Retinal pigment epithelial cell (primary cell): ENCODE measurements at regions not wholly inside any gene's neighbourhood (a gene's known extent, or its start where the extent isn't known, plus 50 kb on each side); places are given as distances from the start of the nearest gene placed in this dataset.

Source experiments
- DNase-seq: peaks from one replicate; pipeline ENCODE4 v3.0.0-alpha.2; 2010; ENCODE audit warnings: low read depth
- H3K4me3 ChIP-seq: 2 replicates; pipeline ENCODE4 v1.5.1; 2011; ENCODE audit warnings: mild to moderate bottlenecking, low read length, control low read depth, moderate library complexity
- CTCF ChIP-seq: conservative IDR thresholded peaks from 2 replicates; pipeline ENCODE4 v1.5.1; 2011; ENCODE audit warnings: low read depth, low read length, control low read depth, inconsistent platforms

GRCh38 chr18:25595274-25596060 lies 243.5 kb upstream of the ZNF521 start:
- DNase-seq: no peak
- no peak for TF ChIP-seq CTCF
- no peak overlapping the region for H3K4me3 ChIP-seq

GRCh38 chr18:25594351-25594750 lies 242.4 kb upstream of the ZNF521 start:
- DNase-seq: peak; percentile 3

GRCh38 chr18:25592804-25593360 lies 240.9 kb upstream of the ZNF521 start:
- TF ChIP-seq CTCF: peak; percentile 20
- no peak for DNase-seq
- H3K4me3 ChIP-seq: no peak overlapping the region

More at GRCh38 chr18:25594351-25594750, 242.4 kb upstream of the ZNF521 start:
- H3K4me3 ChIP-seq: no peak overlapping the region
- no peak for TF ChIP-seq CTCF

GRCh38 chr18:25590456-25590855 lies 238.5 kb upstream of the ZNF521 start:
- no peak overlapping the region for H3K4me3 ChIP-seq
- TF ChIP-seq CTCF: no peak
- DNase-seq: no peak

GRCh38 chr18:25587545-25587944 lies 235.6 kb upstream of the ZNF521 start:
- DNase-seq: no peak

GRCh38 chr18:25568986-25569385 lies 217.0 kb upstream of the ZNF521 start:
- no peak for DNase-seq
- no peak for TF ChIP-seq CTCF
- no peak overlapping the region for H3K4me3 ChIP-seq

More at GRCh38 chr18:25587545-25587944, 235.6 kb upstream of the ZNF521 start:
- no peak for TF ChIP-seq CTCF
- H3K4me3 ChIP-seq: no peak overlapping the region
